ENCODE measurements at regions not wholly inside any gene's neighbourhood (a gene's known extent, or its start where the extent isn't known, plus 50 kb on each side); places are given as distances from the start of the nearest gene placed in this dataset.

DNA sequence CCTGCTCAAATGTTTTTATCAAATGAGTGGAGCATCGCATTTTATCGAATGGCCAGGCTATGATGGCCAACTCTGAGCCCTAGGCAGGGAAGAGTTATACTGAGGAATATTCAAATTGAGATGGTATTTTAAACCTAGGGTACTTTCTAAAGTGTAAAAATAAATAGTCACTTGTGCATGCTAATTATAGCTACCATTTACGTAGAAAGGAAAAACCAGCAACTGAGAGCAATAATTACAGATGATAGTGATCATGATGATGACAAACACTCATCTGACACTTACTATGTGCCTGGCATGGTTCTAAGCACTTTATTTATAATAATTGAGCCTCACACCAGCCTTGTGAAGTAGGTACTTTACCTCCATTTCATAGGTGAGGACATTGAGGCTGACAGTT, 455.7 kb downstream of the CD83 start:
- Histone ChIP-seq H2AFZ (ENCODE audit: low read depth, low read length, poor library complexity, severe bottlenecking) (no peak overlapping the region), H3K9ac (ENCODE audit: low read length) (no peak overlapping the region), H3K9me3 (ENCODE audit: control insufficient read depth in 1 of 2, insufficient read depth in 1 of 2, low read depth in 1 of 2, low read length in 2 of 2) (no peaks in the 10 kb centered on the region), H3K36me3 (ENCODE audit: control insufficient read depth in 1 of 2, insufficient read depth in 2 of 2, low read length in 2 of 2) (no peaks in the 10 kb centered on the region), H3K9me2 (ENCODE audit: insufficient read depth) (no peaks in the 10 kb centered on the region), H3K4me1 (ENCODE audit: control insufficient read depth in 1 of 2, insufficient read depth in 2 of 2, low read length in 2 of 2) (no peaks in the 10 kb centered on the region), H3K4me3 (replicated peaks in 1 of 2; ENCODE audit: low read depth in 1 of 2, low read length in 2 of 2) (no peak overlapping the region), H3K27ac (ENCODE audit: low read depth, low read length) (no peak overlapping the region), H3K4me2 (ENCODE audit: low read length) (no peak overlapping the region), H3K27me3 (ENCODE audit: insufficient read depth, low read length) (no peaks in the 10 kb centered on the region), H3K79me2 (ENCODE audit: insufficient read depth, low read length) (no peaks in the 10 kb centered on the region), H4K20me1 (ENCODE audit: insufficient read depth) (no peaks in the 10 kb centered on the region)
- ATAC-seq (no peak), DNase-seq (ENCODE audit: low read depth, low spot score) (no peak)
- intact Hi-C loops (cut with micrococcal nuclease), result no loop called here
- no TSS peak for BruUV-seq (replicated peaks)
- ChIA-PET RAD21 (ENCODE audit: low non-redundant PET in 1 of 2, low total read pairs in 2 of 2, uncharacterized antibody in 2 of 2, unreplicated experiment in 2 of 2) (no interaction called here), CTCF (no interaction called here), POLR2A (no interaction called here)
- TF ChIP-seq ELF1 (IDR thresholded peaks at IDR 0.05; ENCODE audit: borderline replicate concordance, low read depth) (no peak), EZH2phosphoT487 (IDR thresholded peaks at IDR 0.05; ENCODE audit: borderline replicate concordance) (no peak), SIN3A (IDR thresholded peaks at IDR 0.05; ENCODE audit: low read depth) (no peak), TCF7L2 (IDR thresholded peaks at IDR 0.05; ENCODE audit: borderline replicate concordance, extremely low read depth, insufficient read depth, insufficient read length) (no peak), CBX3 (IDR thresholded peaks at IDR 0.05; ENCODE audit: low read depth) (no peak), ZNF274 (IDR thresholded peaks at IDR 0.05; ENCODE audit: low read depth, low read length) (no peak), MAX (IDR thresholded peaks at IDR 0.05) (no peak), ZBTB33 (IDR thresholded peaks at IDR 0.05; ENCODE audit: extremely low read depth, insufficient replicate concordance, low read length) (no peak), SRF (IDR thresholded peaks at IDR 0.05; ENCODE audit: low read depth) (no peak), EGR1 (IDR thresholded peaks at IDR 0.05; ENCODE audit: low read depth) (no peak), JUND (IDR thresholded peaks at IDR 0.05) (no peak), REST (IDR thresholded peaks at IDR 0.05; ENCODE audit: low read depth) (no peak), SP1 (IDR thresholded peaks at IDR 0.05; ENCODE audit: low read depth) (no peak), POLR2AphosphoS5 (IDR thresholded peaks at IDR 0.05; ENCODE audit: low read depth, low read length) (no peak), FOSL1 (IDR thresholded peaks at IDR 0.05; ENCODE audit: low read depth) (no peak), EZH2 (IDR thresholded peaks at IDR 0.05) (no peak), CEBPB (IDR thresholded peaks at IDR 0.05; ENCODE audit: low read depth) (no peak), YY1 (IDR thresholded peaks at IDR 0.05; ENCODE audit: extremely low read depth, insufficient replicate concordance, low read depth, low read length) (no peak)
- TF ChIP-seq, protein P1, sequence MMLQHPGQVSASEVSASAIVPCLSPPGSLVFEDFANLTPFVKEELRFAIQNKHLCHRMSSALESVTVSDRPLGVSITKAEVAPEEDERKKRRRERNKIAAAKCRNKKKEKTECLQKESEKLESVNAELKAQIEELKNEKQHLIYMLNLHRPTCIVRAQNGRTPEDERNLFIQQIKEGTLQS (IDR thresholded peaks at IDR 0.05), result no peak
- TF ChIP-seq, protein P2, sequence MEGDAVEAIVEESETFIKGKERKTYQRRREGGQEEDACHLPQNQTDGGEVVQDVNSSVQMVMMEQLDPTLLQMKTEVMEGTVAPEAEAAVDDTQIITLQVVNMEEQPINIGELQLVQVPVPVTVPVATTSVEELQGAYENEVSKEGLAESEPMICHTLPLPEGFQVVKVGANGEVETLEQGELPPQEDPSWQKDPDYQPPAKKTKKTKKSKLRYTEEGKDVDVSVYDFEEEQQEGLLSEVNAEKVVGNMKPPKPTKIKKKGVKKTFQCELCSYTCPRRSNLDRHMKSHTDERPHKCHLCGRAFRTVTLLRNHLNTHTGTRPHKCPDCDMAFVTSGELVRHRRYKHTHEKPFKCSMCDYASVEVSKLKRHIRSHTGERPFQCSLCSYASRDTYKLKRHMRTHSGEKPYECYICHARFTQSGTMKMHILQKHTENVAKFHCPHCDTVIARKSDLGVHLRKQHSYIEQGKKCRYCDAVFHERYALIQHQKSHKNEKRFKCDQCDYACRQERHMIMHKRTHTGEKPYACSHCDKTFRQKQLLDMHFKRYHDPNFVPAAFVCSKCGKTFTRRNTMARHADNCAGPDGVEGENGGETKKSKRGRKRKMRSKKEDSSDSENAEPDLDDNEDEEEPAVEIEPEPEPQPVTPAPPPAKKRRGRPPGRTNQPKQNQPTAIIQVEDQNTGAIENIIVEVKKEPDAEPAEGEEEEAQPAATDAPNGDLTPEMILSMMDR (IDR thresholded peaks at IDR 0.05 in 2 of 3, conservative IDR thresholded peaks at IDR 0.05 in 1 of 3; ENCODE audit: borderline replicate concordance in 1 of 3, insufficient read depth in 1 of 3, low read depth in 2 of 3, low read length in 2 of 3), result no peak

Data from HCT116 (cell line).